ENCODE measurements at regions not wholly inside any gene's neighbourhood (a gene's known extent, or its start where the extent isn't known, plus 50 kb on each side); places are given as distances from the start of the nearest gene placed in this dataset.
A peak's percentile ranks its signal among the peaks of the same experiment; 100 is the strongest.

DNA sequence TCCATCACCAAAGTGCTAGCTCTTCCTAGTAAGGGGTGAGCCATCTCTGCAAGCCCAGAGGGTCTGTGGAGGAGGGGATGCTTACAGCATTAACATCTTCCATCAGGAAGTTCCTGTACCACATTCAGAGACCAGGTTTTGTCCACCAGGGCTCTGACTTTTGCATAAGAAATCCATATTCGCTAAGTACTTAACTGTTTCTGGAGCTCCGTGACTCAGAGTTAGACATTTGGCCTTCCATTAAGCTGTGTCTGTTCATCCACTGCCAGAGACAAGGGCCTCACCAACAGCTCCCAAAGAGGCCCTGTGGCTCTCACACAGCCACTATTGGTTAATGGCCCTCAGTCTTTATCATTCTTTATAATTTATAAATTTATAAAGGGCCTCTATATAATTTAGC, 144.6 kb downstream of the ADAMTS15 start:
- DNase-seq (ENCODE audit: low read depth): no peak
- TF ChIP-seq, protein P1, sequence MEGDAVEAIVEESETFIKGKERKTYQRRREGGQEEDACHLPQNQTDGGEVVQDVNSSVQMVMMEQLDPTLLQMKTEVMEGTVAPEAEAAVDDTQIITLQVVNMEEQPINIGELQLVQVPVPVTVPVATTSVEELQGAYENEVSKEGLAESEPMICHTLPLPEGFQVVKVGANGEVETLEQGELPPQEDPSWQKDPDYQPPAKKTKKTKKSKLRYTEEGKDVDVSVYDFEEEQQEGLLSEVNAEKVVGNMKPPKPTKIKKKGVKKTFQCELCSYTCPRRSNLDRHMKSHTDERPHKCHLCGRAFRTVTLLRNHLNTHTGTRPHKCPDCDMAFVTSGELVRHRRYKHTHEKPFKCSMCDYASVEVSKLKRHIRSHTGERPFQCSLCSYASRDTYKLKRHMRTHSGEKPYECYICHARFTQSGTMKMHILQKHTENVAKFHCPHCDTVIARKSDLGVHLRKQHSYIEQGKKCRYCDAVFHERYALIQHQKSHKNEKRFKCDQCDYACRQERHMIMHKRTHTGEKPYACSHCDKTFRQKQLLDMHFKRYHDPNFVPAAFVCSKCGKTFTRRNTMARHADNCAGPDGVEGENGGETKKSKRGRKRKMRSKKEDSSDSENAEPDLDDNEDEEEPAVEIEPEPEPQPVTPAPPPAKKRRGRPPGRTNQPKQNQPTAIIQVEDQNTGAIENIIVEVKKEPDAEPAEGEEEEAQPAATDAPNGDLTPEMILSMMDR (IDR thresholded peaks at IDR 0.05; ENCODE audit: low read depth, low read length, missing control alignments): no peak

DNA sequence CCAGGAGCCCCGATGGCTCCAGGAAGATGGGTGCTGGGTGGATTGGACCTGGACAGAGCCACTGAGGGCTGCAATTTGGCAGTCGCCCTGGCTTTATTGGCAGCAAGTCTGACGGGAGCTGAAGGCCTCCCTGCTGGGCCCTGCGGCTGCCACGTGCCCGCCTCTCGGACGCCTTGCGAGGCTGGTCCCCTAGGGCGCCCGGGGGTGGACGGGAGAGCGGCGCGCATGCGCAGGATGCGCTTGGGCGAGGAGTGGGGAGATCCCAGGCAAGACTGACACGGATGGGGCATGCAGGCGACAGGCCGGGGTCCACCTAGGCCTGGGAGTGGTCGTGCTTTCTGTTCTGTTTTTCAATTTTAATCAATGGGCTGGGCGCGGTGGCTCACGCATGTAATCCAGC, 150.0 kb downstream of the ADAMTS15 start:
- TF ChIP-seq, protein P1 (IDR thresholded peaks at IDR 0.05; ENCODE audit: low read depth, low read length, missing control alignments): no peak
- in situ Hi-C loops (cut with HindIII; ENCODE audit: low sequenced_read_pairs): no loop called here
- H3K4me3 ChIP-seq (ENCODE audit: low read depth, low read length): no peak overlapping the region
- DNase-seq (ENCODE audit: low read depth): no peak

More for the DNA sequence above, 144.6 kb downstream of the ADAMTS15 start:
- H3K4me3 ChIP-seq (ENCODE audit: low read depth, low read length): no peak overlapping the region
- in situ Hi-C loops (cut with HindIII; ENCODE audit: low sequenced_read_pairs): no loop called here

DNA sequence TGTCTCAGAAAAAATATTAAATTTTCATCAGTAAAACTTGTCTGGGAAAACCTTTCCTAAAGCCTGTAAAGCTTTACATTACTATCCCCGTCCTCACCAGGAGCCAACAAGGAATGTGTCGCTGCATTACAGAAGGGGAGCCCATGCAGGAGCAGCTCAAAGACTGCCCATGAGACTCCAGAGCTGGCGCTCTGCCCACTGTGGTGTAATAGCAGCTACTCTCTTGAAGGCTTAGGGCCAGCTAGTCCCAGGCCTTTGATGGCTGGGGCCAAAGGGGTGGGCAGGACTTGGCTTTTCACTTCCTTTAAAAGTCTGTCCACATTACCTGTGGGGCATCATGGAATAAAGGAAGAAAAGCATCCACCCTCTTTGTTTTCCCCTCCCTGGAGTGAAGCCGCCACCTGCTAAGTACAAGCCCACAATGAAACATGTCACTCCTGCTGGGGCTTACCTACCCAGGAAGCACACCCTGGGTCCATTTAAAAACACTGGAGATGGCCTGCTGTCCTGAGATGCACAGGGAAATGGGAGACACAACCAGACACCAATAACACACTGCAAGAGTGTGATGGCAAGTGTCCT, 150.7 kb downstream of the ADAMTS15 start:
- H3K4me3 ChIP-seq (ENCODE audit: low read depth, low read length): no peak overlapping the region
- TF ChIP-seq, protein P1 (IDR thresholded peaks at IDR 0.05; ENCODE audit: low read depth, low read length, missing control alignments): no peak
- no peak for DNase-seq (ENCODE audit: low read depth)
- in situ Hi-C loops (cut with HindIII; ENCODE audit: low sequenced_read_pairs): no loop called here

DNA sequence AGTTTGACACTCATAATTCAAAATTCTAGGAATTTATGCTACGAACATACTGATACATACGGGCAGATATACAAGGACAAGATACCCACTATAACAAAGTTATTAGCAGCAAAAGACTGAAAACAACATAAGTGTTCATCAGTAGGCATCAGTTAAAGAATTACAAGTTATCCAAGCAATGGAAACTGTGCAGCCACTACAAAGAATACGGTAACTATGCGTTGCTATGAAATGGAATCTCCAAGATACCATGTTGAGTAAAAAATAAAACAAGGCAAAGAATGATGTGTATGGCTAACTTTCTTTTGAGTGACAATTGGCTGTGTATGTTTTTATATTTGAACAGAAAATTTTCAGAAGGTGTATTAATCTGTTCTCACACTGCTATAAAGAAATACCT, 151.7 kb downstream of the ADAMTS15 start:
- in situ Hi-C loops (cut with HindIII; ENCODE audit: low sequenced_read_pairs): no loop called here
- DNase-seq (ENCODE audit: low read depth): no peak
- TF ChIP-seq, protein P1 (IDR thresholded peaks at IDR 0.05; ENCODE audit: low read depth, low read length, missing control alignments): no peak
- no peak overlapping the region for H3K4me3 ChIP-seq (ENCODE audit: low read depth, low read length)

DNA sequence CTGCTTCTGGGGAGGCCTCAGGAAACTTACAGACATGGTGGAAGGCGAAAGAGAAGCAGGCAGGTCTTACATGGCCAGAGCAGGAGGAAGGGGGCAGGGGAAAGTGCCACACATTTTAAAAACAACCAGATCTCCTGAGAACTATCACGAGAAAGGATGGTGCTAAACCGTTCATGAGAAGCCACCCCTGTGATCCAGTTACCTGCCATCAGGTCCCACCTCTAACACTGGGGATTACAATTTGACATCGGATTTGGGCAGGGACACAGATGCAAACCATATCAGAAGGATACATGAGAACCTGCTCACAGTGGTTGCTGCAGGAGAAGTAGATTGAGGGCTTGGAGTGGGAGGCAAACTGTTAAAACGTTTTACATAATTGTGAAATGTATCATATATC, 152.2 kb downstream of the ADAMTS15 start:
- H3K4me3 ChIP-seq (ENCODE audit: low read depth, low read length): no peak overlapping the region
- DNase-seq (ENCODE audit: low read depth): no peak
- TF ChIP-seq, protein P1 (IDR thresholded peaks at IDR 0.05; ENCODE audit: low read depth, low read length, missing control alignments): no peak
- in situ Hi-C loops (cut with HindIII; ENCODE audit: low sequenced_read_pairs): no loop called here

DNA sequence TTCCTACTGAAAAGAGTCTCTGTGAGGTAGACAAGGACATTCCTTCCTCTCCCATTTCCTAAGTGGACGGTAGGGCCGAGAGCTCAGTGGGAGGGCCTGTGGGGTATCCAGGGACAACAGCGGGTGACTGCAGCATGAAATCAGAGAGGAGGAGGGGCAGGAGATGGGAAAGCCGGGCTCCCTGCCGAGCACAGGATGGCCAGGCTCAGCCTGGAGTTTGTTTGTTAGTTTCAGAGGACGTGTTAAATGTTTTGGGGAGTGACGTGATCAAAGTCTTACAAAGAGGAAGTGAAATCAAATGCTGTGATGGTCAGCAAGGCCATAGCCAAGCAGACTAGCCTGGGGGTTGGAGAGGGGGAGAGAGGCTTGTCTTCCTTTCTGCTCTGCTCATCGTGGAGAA, 152.7 kb downstream of the ADAMTS15 start:
- TF ChIP-seq, protein P1 (IDR thresholded peaks at IDR 0.05; ENCODE audit: low read depth, low read length, missing control alignments): no peak
- peak; percentile 18 for DNase-seq (ENCODE audit: low read depth)
- in situ Hi-C loops (cut with HindIII; ENCODE audit: low sequenced_read_pairs): no loop called here
- H3K4me3 ChIP-seq (ENCODE audit: low read depth, low read length): no peak overlapping the region

Measured in astrocyte of the cerebellum (primary cell).